ENCODE measurements at regions not wholly inside any gene's neighbourhood (a gene's known extent, or its start where the extent isn't known, plus 50 kb on each side); places are given as distances from the start of the nearest gene placed in this dataset.

GRCh38 chr3:64289622-64290021, 64.4 kb upstream of the PRICKLE2 start:
- TF ChIP-seq POLR2A (IDR thresholded peaks at IDR 0.05): no peak
- no peak for TF ChIP-seq CTCF (IDR thresholded peaks at IDR 0.05)
